AG09319 (cell line): ENCODE measurements at regions not wholly inside any gene's neighbourhood (a gene's known extent, or its start where the extent isn't known, plus 50 kb on each side); places are given as distances from the start of the nearest gene placed in this dataset.
"Not testable (repeated sequence)": the region's sequence is repeated elsewhere in the genome, so short reads cannot be mapped to it uniquely, and the experiment has no call there.

Experiments used
- DNase-seq: peaks from one replicate; pipeline ENCODE4 v3.0.0-alpha.2; 2010; ENCODE audit warnings: low read depth; ENCODE audit errors: extremely low read depth
- CTCF ChIP-seq: IDR thresholded peaks from 2 replicates; pipeline ENCODE4 v1.5.1; 2011; ENCODE audit warnings: low read depth, mild to moderate bottlenecking, inconsistent platforms, low read length, moderate library complexity

DNA sequence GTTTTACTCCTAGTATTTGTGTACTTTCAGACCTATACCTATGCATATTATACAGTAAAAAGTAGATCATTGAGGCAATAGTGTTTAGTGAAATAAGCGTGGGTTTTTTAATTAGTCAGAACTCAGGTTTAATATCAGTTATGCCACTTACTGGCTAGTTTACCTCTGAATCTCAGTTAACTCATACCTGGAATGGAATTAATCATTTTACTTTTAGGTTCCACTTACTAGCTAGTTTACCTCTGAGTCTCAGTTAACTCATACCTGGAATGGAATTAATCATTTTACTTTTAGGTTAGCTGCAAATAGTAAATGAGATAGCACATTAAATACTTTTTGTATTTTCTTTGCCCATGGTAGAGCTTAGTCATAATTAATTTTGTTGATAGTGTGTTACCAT is 475.7 kb downstream of the CCER1 start:
- no peak for TF ChIP-seq CTCF
- DNase-seq = no peak

DNA sequence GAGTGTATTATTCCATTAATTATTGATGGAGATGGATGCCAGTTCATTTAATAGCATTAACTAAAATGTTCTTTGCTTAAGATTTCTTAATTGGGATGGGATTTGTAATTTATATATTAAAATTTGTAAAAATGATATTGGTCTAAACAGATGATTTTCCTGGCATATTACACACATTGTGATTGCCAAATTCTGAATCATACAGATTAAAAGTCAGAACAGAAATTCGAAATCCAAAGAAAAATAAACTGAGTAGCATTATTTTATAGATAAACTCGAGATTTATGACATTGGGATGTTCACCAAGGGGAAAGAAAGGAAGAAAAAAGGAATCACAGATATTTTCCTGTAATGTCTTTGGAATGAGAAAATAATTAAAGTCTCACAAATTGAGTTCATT is 481.1 kb downstream of the CCER1 start:
- DNase-seq = no peak
- no peak for TF ChIP-seq CTCF

DNA sequence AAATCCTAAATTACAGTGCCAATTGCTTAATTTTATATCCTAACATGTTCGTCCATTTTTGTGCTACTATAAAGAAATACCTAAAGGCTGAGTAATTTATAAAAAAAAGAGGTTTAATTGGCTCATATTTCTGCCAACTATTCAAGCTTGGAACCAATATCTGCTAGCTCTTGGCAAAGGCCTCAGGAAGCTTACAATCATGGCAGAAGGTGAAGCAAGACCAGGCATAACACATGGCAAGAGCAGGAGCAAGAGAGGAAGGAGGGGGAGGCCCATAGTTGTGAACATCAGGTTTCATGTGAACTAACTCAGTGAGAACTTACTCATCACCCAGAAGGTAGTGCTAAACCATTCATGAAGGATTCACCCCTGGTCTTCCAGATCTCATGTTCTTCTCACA is 494.3 kb downstream of the CCER1 start:
- no peak for TF ChIP-seq CTCF
- DNase-seq = no peak

DNA sequence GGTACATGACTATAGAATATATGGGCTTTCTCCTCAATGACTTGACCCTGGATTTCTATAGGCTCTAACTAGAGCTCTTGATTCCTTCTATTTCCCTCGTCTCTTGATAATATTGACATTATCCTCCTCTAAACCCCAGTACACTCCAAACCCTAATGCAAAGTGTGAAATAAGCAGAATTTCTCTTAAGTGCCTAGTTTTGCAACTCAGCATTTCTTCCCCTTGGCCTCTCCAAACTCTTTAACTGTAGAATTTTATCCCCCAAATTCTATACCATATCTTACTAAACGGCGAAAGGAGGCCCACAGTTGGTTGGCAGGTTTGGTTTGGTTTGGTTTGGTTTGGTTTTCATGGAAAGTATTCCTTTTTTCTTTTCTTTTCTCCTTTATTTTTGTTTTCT is 498.7 kb downstream of the CCER1 start:
- TF ChIP-seq CTCF = no peak
- DNase-seq = no peak

GRCh38 chr12:90455756-90456155 is 499.2 kb downstream of the CCER1 start:
- TF ChIP-seq CTCF = no peak
- DNase-seq = no peak

- TF ChIP-seq CTCF = no peak
- DNase-seq = no peak
These were observed 505.4 kb downstream of the CCER1 start for GRCh38 chr12:90449611-90450010.

DNA sequence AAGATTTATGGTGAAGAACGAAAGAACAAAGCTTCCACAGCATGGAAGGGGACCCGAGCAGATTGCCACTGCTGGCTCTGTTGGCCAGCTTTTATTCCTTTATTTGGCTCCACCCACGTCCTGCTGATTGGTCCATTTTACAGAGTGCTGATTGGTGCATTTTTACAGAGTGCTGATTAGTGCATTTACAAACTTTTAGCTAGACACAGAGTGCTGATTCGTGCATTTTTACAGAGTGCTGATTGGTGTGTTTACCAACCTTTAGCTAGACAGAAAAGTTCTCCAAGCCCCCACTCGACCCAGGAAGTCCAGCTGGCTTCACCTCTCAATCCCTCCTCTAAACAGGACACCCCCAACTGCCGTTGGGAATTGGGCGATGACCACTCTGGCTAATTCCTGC is 511.5 kb downstream of the CCER1 start:
- not testable (repeated sequence) for DNase-seq

DNA sequence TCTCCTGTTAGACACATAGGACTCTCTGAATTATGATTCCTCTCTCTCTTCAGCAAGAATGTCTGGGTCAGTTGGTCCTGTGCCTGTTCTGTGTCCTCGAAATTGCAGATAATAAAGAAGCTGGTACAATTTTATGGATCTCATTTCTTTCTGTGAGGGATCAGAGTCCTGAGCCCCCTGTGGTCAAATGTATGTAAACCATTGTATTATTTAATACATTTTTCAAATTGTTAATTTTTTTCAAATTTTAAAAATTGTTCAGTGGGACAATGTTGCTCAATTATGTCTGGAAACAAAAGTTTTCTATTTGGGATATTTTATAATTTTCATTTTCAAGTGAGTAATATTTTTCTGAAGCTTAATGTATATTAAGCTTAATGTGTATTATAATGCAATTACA is 513.5 kb downstream of the CCER1 start:
- TF ChIP-seq CTCF = no peak

More for the DNA sequence above, 513.5 kb downstream of the CCER1 start:
- DNase-seq = no peak
